ENCODE measurements at regions not wholly inside any gene's neighbourhood (a gene's known extent, or its start where the extent isn't known, plus 50 kb on each side); places are given as distances from the start of the nearest gene placed in this dataset.

- DNase-seq, result no peak
These were observed 142.8 kb upstream of the PLET1 start for GRCh38 chr11:112403432-112403831.

DNA sequence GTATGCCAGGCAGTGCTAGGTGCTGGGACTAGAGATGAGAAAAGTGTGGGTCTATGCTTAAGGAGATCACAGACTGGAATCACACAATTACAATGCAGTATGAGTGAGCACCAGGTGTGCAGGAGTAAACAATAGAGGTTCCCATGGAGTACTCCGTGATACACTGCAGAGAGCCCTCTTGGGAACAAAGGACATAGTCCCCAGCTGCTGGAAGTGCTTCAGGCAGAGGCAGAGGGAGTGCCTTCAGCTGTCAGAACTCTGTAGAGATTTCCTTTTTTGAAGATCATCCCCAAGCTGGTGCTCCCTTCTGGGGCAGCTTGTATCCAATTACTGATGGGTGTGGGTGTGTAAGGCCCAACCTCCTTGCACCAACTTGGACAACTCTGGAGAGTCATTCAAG is 143.5 kb upstream of the PLET1 start:
- DNase-seq, result no peak

DNA sequence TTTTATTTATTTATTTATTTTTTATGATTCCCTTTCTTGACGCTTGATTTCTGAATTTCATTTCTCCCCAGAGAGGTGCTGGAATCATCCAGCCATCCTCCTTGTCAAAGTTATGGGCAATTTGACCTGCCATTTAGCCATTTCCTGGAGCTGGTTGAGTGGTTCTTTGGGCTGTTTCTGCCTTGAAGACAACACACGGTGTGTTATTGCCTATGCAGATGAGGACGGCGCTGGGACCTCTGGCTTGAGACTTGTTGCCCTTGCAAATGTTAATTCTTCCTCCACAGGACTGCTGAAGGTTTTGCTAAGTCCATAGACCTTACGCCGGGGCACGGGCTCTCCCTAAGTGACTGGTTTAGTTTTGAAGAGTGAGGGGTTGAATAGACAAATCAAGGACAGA is 147.9 kb upstream of the PLET1 start:
- DNase-seq, result no peak

DNA sequence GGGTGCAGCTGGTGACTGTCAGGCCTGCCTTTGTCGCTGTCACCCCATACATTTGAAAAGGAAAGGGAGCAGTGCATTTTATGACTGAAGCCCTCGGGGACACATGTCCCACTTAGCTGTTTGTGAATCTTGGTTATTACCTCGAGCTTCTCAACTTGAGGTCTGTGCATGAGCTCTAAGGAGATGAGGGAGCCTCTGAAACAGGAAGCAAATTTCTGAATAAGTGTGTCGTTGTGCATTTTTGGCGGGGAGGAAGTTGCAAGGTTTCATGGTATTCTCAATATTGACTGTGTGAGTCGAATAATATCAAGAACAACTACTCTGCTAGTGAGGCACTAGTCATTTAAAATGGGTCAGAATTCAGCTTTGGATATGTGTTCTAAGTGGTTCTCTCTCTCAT is 149.7 kb upstream of the PLET1 start:
- DNase-seq, result peak; percentile 9

- no peak for DNase-seq
These were observed 151.7 kb upstream of the PLET1 start for GRCh38 chr11:112412383-112412782.

DNA sequence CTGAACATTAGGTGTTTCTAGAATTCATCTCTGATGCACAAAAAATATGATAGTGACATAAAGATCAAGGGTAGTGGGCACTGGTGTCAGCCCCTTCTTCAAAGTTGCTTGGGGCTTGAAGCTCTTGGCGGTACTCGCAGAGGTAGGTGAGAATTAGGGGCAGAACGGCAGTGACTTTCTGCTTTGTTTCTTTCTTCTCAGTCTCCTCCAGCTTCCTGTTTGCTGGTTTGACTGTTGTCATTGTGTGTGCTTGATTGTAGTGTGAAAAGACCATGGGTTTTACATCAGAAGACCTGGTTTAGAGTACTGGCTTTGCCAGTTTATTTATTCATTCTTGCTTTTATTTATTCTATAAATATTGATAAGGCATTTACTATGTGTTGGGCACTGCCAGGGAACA is 156.7 kb upstream of the PLET1 start:
- DNase-seq, result no peak

- no peak for DNase-seq
These were observed 157.8 kb upstream of the PLET1 start for GRCh38 chr11:112418438-112418837.

DNA sequence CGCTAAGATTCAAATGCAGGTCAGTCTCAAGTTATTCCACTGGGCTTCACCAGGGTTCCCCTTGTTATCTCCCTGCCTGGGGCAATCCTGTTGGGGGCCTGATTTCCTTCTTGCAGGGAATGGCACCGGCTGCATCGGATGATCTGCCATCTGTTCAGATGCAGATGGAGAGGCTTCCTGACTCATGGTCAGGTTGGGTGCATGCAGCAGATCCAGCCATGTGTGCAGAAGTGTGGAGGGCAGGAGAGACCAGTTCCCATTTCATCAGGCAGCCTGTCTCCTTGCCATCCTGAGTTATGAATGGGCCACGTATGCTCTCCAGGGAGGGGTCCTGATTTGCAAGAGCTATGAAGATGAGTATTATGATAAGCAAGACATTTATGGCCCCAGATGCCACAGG is 161.2 kb upstream of the PLET1 start:
- DNase-seq, result no peak

GRCh38 chr11:112425121-112425520 is 164.5 kb upstream of the PLET1 start:
- no peak for DNase-seq

DNA sequence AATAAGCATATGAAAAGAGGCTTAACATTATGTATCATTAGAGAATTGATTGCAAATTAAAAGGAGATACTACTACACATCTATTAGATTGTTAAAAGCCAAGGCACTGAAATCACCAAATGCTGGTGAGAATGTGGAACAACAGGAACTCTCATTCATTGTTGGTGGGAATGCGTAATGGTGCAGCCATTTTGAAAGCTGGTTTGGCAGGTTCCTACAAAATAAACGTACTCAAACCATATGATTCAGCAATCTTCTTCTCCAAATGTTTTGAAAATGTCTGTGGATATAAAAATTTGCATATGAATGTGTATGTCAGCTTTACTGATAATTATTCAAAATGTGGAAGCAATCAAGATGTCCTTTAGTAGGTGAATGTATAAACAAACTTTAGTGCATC is 176.4 kb upstream of the PLET1 start:
- DNase-seq, result no peak

DNA sequence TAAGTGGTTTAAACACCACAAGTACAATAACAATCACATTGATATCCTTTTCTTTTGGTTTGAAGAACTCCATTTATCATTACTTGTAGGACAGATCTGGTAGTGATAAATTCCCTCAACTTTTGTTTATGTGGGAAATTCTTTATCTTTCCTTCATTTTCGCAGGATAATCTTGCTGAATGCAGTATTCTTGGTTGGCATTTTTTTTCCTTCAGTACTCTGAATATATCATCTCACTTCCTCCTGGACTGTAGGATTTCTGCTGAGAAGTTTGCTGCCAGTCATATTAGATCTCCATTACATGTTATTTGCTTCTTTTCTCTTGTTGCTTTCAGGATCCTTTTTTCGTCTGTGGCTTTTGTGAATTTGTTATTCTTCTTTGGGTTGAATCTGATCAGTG is 179.0 kb upstream of the PLET1 start:
- no peak for DNase-seq

DNA sequence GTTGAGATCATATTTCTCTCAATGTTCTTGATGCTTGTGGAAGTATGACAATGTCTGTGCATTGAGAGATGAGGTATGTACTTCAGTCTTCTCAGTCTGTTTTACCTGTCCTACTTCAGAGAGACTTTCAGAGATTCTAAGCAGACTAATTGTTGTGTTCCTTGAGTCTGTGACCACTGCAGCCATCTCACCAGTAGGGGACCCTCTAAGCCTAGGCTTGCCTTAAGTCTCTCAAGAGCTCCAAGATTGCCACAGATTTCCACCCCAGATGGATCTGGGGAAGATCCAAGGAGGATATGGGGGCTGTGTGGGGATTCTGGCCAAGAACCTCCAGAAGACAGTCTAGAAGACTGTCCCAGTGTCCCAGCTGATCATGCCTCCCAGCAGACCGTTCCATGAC is 179.9 kb upstream of the PLET1 start:
- DNase-seq, result no peak

DNA sequence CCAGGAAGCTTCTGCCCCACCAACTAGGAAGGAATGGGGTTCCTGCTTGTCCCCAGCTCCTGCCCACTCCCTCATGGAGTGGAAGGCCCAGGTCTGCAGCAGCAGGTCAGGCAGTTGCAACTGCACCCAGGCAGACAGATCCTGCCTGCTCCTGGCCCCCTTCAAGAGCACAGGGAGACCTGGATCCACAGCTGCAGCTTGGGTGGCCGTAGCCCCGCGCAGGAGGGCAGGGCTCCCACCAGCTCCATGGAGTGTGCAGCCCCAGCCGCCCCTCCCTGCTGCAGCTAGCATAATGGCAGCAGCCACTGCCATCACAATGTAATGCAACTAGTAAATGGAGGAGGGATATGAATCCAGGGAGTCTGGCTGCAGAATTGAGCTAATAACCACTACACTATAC is 187.5 kb upstream of the PLET1 start:
- DNase-seq, result no peak

- no peak for DNase-seq
These were observed 188.1 kb upstream of the PLET1 start for GRCh38 chr11:112448806-112449205.

- no peak for DNase-seq
These were observed 190.6 kb upstream of the PLET1 start for GRCh38 chr11:112451250-112451649.

DNA sequence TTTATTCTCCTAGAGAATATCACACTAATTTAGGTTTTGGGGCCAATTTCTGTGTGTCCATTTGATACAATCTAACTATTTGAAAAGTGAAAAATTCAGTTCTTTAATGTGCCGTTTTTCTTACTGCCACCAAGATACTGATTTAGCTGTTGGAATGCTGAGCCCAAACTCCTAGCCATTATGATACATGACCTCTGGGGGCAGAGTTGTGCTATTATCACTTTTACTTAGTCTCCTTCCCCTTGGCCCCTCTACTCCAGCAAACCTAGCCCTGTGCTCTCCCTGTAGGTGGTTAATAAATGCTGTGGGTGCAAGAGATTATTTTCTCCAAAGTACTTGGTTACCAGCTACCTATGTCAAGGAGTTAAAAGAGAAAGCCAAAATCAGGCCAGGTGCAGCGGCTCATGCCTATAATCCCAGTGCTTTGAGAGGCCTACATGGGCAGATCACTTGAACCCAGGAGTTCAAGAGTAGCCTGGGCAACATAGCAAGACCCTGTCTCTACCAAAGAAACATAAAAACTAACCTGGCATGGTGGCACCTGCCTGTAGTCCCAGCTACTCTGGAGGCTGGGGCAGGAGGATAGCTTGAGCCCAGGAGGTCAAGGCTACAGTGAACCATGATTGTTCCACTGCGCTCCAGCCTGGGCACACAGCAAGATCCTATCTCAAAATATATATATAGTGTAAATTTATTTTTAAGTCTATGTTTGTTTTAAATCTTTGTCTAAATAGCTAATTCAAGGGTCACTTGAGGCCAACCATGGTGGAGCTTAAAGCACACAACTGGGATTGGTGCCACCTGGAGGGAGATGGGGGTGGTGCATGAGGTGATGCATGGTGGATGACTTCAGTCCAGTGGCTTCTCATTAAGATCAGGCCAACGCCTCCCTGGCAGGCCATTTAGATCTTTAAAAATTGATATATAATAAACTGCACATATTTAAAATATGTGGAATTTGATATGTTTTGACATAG is 193.2 kb upstream of the PLET1 start:
- DNase-seq, result peak; percentile 42

DNA sequence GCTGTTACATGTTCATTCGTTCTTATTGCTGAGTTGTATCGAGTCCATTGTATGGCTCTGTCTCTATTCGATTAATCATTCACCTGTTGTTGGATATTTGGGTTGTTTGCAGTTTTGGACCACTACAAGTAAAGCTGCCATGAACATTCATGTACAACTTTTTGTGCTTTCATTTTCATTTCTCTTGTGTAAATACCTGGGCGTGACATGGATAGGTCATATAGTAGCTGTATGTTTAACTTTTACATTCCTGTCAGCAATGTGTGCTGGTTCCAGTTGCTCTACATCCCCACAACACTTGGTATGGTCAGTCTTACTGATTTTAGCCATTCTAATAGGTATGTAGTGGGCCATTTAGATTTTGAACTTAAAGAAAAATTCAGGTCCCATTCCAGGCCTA is 194.2 kb upstream of the PLET1 start:
- DNase-seq, result no peak

- DNase-seq, result no peak
These were observed 195.1 kb upstream of the PLET1 start for GRCh38 chr11:112455791-112456190.

GRCh38 chr11:112457532-112457931 is 196.9 kb upstream of the PLET1 start:
- DNase-seq, result no peak

GRCh38 chr11:112459001-112459400 is 198.3 kb upstream of the PLET1 start:
- no peak for DNase-seq

GRCh38 chr11:112460141-112460540 is 199.5 kb upstream of the PLET1 start:
- no peak for DNase-seq

DNA sequence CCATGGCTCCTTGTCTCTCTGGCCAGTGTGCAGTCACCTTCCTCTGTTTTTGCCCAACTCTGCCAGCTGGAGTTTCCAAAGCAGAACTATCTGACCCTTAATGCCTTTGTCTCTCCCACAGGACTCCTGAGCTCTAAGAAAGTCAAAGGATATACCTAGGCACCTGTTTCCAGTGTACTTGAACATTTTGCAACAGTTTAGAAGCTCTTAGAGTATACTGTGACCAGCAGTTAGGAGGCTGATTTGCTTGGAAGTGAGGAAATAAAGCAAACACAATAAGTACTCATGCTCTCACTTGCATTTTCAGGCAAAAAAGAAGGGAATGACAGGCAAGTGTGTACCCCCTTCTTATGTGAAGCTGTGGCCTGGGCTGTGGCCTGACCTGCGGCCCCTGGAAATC is 204.3 kb upstream of the PLET1 start:
- DNase-seq, result no peak

DNA sequence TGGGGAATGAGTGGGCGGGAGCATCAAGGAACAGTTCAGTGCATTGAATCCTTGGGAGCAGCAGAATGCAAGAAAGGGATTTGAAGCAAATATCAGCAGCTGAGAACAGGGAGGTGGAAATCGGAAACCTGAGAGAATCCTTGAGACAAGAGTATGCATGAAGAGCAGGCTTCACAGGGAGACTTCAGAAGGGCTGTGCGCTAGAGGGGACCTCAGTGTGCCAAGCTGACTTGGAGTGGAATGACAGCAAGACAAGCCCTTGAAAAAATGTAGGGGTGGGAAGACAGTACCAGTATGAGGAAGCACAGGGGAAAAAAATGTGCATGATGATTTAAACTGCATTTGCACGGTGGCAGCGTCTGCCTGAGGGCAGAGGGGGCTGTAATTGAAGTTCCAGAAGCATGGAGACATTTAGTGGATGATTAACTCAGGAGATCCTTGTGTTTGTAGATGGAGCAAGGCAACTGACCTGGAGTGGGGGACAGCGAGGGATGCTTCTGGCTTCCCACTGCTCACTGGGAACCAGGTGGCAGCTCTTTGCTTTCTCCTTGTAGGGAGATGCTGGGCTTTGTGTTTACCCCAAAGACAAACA is 204.9 kb upstream of the PLET1 start:
- DNase-seq, result no peak

- no peak for DNase-seq
These were observed 207.1 kb upstream of the PLET1 start for GRCh38 chr11:112467721-112468120.

DNA sequence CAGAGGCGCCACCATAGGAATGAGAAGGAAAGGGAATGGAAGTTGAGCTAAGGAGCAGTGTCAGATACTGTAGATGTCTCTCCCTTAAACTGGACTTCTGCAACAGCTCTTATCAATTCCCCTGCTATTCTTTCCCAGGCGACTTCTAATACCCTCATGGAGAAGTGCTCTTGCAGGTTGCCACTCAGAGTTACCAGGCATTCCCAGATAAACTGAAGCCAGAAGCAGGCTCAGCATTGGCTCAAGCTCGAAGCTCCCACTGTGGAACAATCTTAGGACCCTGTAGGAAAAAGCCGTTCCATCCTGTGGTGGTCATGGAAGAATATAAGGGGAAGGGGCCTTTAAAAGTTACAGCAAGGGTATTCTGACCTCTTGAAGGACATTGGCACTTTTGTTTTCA is 208.7 kb upstream of the PLET1 start:
- no peak for DNase-seq
